ENCODE measurements at regions not wholly inside any gene's neighbourhood (a gene's known extent, or its start where the extent isn't known, plus 50 kb on each side); places are given as distances from the start of the nearest gene placed in this dataset.

GRCh38 chr15:93882141-93882540 lies 349.2 kb upstream of the MCTP2 start:
- TF ChIP-seq, protein P1, sequence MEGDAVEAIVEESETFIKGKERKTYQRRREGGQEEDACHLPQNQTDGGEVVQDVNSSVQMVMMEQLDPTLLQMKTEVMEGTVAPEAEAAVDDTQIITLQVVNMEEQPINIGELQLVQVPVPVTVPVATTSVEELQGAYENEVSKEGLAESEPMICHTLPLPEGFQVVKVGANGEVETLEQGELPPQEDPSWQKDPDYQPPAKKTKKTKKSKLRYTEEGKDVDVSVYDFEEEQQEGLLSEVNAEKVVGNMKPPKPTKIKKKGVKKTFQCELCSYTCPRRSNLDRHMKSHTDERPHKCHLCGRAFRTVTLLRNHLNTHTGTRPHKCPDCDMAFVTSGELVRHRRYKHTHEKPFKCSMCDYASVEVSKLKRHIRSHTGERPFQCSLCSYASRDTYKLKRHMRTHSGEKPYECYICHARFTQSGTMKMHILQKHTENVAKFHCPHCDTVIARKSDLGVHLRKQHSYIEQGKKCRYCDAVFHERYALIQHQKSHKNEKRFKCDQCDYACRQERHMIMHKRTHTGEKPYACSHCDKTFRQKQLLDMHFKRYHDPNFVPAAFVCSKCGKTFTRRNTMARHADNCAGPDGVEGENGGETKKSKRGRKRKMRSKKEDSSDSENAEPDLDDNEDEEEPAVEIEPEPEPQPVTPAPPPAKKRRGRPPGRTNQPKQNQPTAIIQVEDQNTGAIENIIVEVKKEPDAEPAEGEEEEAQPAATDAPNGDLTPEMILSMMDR (IDR thresholded peaks at IDR 0.05), result no peak
- TF ChIP-seq POLR2A (IDR thresholded peaks at IDR 0.05), result no peak
